DOHH2 (cell line): ENCODE measurements at regions not wholly inside any gene's neighbourhood (a gene's known extent, or its start where the extent isn't known, plus 50 kb on each side); places are given as distances from the start of the nearest gene placed in this dataset.

Experiments
- EZH2phosphoT487 ChIP-seq: fragments of 200-600 bp; sonication (generic); IDR thresholded peaks from 2 replicates; pipeline ENCODE4 v1.6.1; 2017; ENCODE audit warnings: borderline replicate concordance, mild to moderate bottlenecking, antibody characterized with exemption, low read length, moderate library complexity, mixed read lengths
- TF ChIP-seq, protein P1 (sequence below): fragments of 200-600 bp; sonication (generic); IDR thresholded peaks from one replicate; pipeline ENCODE4 v1.5.1; 2014; ENCODE audit warnings: antibody characterized with exemption, mild to moderate bottlenecking, low read depth, low read length; ENCODE audit not compliant: poor library complexity, severe bottlenecking

- no peak for TF ChIP-seq EZH2phosphoT487
- TF ChIP-seq, protein P1, sequence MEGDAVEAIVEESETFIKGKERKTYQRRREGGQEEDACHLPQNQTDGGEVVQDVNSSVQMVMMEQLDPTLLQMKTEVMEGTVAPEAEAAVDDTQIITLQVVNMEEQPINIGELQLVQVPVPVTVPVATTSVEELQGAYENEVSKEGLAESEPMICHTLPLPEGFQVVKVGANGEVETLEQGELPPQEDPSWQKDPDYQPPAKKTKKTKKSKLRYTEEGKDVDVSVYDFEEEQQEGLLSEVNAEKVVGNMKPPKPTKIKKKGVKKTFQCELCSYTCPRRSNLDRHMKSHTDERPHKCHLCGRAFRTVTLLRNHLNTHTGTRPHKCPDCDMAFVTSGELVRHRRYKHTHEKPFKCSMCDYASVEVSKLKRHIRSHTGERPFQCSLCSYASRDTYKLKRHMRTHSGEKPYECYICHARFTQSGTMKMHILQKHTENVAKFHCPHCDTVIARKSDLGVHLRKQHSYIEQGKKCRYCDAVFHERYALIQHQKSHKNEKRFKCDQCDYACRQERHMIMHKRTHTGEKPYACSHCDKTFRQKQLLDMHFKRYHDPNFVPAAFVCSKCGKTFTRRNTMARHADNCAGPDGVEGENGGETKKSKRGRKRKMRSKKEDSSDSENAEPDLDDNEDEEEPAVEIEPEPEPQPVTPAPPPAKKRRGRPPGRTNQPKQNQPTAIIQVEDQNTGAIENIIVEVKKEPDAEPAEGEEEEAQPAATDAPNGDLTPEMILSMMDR: no peak
Observed at GRCh38 chr1:239672256-239672655, 285.9 kb downstream of the CHRM3 start.
